ENCODE measurements at regions not wholly inside any gene's neighbourhood (a gene's known extent, or its start where the extent isn't known, plus 50 kb on each side); places are given as distances from the start of the nearest gene placed in this dataset.

- Histone ChIP-seq H3K27me3 (no peaks in the 10 kb centered on the region), H3K36me3 (no peaks in the 10 kb centered on the region), H3K27ac (no peak overlapping the region), H3K4me3 (ENCODE audit: low read depth in 1 of 2, low read length in 1 of 2) (no peak overlapping the region), H3K4me1 (ENCODE audit: control insufficient read depth in 1 of 2, insufficient read depth in 1 of 2, low read depth in 1 of 2, low read length in 1 of 2) (no peaks in the 10 kb centered on the region), H3K9me3 (no peaks in the 10 kb centered on the region)
- TF ChIP-seq, protein P1, sequence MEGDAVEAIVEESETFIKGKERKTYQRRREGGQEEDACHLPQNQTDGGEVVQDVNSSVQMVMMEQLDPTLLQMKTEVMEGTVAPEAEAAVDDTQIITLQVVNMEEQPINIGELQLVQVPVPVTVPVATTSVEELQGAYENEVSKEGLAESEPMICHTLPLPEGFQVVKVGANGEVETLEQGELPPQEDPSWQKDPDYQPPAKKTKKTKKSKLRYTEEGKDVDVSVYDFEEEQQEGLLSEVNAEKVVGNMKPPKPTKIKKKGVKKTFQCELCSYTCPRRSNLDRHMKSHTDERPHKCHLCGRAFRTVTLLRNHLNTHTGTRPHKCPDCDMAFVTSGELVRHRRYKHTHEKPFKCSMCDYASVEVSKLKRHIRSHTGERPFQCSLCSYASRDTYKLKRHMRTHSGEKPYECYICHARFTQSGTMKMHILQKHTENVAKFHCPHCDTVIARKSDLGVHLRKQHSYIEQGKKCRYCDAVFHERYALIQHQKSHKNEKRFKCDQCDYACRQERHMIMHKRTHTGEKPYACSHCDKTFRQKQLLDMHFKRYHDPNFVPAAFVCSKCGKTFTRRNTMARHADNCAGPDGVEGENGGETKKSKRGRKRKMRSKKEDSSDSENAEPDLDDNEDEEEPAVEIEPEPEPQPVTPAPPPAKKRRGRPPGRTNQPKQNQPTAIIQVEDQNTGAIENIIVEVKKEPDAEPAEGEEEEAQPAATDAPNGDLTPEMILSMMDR (IDR thresholded peaks at IDR 0.05), result no peak
Measured at GRCh38 chr3:186477033-186477432, 67.1 kb downstream of the CRYGS start.

DNA sequence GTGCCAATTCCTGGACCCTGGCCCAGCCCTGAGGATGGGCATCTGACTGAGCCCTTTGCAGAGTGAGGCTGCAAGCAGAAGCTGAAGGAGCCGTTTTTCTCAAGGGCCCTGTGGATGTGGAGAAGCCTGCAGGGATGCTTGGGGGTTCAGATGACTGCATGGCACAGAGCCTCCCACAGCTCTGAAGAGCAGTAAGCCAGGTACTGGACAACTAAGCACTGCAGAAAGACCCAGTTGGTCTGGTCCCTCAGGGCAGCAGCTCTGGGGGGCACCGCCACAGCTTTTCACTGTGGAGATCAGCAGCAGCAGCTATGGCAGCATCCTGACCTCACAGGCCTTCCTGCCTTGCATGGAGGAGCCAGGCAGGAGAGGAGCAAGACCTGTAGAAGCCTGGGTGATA lies 67.6 kb downstream of the CRYGS start:
- H3K4me3 ChIP-seq (ENCODE audit: low read depth in 1 of 2, low read length in 1 of 2), result no peak overlapping the region
- no peaks in the 10 kb centered on the region for H3K27me3 ChIP-seq
- H3K36me3 ChIP-seq, result no peaks in the 10 kb centered on the region
- TF ChIP-seq, protein P1 (IDR thresholded peaks at IDR 0.05), result no peak
- no peaks in the 10 kb centered on the region for H3K4me1 ChIP-seq (ENCODE audit: control insufficient read depth in 1 of 2, insufficient read depth in 1 of 2, low read depth in 1 of 2, low read length in 1 of 2)
- no peak overlapping the region for H3K27ac ChIP-seq
- H3K9me3 ChIP-seq, result no peaks in the 10 kb centered on the region

GRCh38 chr3:186476044-186476468 lies 68.1 kb downstream of the CRYGS start:
- TF ChIP-seq, protein P1 (IDR thresholded peaks at IDR 0.05), result no peak
- H3K36me3 ChIP-seq, result no peaks in the 10 kb centered on the region
- H3K4me3 ChIP-seq (ENCODE audit: low read depth in 1 of 2, low read length in 1 of 2), result no peak overlapping the region
- no peak overlapping the region for H3K27ac ChIP-seq
- H3K27me3 ChIP-seq, result no peaks in the 10 kb centered on the region
- no peaks in the 10 kb centered on the region for H3K9me3 ChIP-seq
- no peaks in the 10 kb centered on the region for H3K4me1 ChIP-seq (ENCODE audit: control insufficient read depth in 1 of 2, insufficient read depth in 1 of 2, low read depth in 1 of 2, low read length in 1 of 2)

GRCh38 chr3:186473166-186473565 lies 71.0 kb downstream of the CRYGS start:
- Histone ChIP-seq H3K27me3 (no peaks in the 10 kb centered on the region), H3K27ac (no peak overlapping the region), H3K9me3 (no peaks in the 10 kb centered on the region), H3K4me1 (ENCODE audit: control insufficient read depth in 1 of 2, insufficient read depth in 1 of 2, low read depth in 1 of 2, low read length in 1 of 2) (no peaks in the 10 kb centered on the region), H3K4me3 (ENCODE audit: low read depth in 1 of 2, low read length in 1 of 2) (no peak overlapping the region), H3K36me3 (no peaks in the 10 kb centered on the region)
- TF ChIP-seq, protein P1 (IDR thresholded peaks at IDR 0.05), result no peak

DNA sequence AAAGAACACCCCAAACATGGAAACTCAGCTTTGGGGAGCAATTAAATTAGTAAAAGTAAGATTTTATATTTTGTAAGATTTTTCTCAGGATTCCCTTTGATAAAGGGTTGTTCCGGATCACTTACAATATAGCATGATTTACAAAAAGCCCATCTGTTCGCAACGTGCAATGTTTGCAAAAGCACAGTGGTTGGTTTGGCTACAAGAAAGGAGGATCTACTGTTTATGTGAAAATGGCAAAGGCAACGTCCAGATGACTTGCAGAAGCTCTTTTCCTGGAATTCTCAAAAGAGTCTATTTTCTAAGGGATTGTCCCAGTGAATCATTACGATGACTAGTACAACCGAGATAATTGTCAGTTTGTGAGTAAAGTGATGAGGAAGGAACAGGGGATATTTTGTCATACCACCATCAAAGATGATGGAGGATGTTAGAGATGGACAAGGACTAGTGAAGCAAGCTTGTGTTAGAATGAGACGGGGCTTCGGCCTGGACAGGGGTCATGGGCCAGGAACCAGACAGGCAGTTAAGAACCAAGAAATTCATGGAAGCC lies 71.6 kb downstream of the CRYGS start:
- Histone ChIP-seq H3K27ac (no peak overlapping the region), H3K4me1 (ENCODE audit: control insufficient read depth in 1 of 2, insufficient read depth in 1 of 2, low read depth in 1 of 2, low read length in 1 of 2) (no peaks in the 10 kb centered on the region), H3K9me3 (no peaks in the 10 kb centered on the region), H3K27me3 (no peaks in the 10 kb centered on the region), H3K4me3 (ENCODE audit: low read depth in 1 of 2, low read length in 1 of 2) (no peak overlapping the region), H3K36me3 (no peaks in the 10 kb centered on the region)
- TF ChIP-seq, protein P1 (IDR thresholded peaks at IDR 0.05), result no peak

DNA sequence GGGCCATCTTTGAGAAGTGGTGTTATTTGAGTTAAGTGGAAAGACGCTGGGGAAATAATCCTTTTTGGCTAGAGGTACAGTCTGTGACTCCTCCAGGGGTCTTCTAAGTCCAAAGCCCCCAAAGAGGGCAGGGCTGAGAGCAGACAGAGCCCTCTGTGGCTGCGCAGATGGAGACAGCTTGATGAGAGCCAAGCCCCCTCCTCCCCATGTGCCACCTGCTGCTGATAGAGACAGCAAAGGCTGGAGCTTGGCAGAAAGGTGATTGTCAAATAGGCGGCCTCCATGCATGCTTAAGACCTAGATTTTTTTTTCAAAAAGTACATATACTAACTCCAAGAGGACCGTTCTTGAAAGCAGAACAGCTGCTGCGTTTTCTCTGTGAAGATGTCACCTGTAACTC lies 72.4 kb downstream of the CRYGS start:
- TF ChIP-seq, protein P1 (IDR thresholded peaks at IDR 0.05), result no peak

More for the DNA sequence above, 72.4 kb downstream of the CRYGS start:
- H3K4me1 ChIP-seq (ENCODE audit: control insufficient read depth in 1 of 2, insufficient read depth in 1 of 2, low read depth in 1 of 2, low read length in 1 of 2), result no peaks in the 10 kb centered on the region
- H3K36me3 ChIP-seq, result no peaks in the 10 kb centered on the region
- no peak overlapping the region for H3K4me3 ChIP-seq (ENCODE audit: low read depth in 1 of 2, low read length in 1 of 2)
- no peak overlapping the region for H3K27ac ChIP-seq
- no peaks in the 10 kb centered on the region for H3K27me3 ChIP-seq
- no peaks in the 10 kb centered on the region for H3K9me3 ChIP-seq

All from neutrophil (primary cell).